Erythroblast (primary cell): ENCODE measurements at regions not wholly inside any gene's neighbourhood (a gene's known extent, or its start where the extent isn't known, plus 50 kb on each side); places are given as distances from the start of the nearest gene placed in this dataset.

Experiments
- GATA1 ChIP-seq: IDR thresholded peaks from 2 replicates; pipeline ENCODE4 v1.6.1; 2011; ENCODE audit warnings: low read depth, mild to moderate bottlenecking, control low read depth, low read length, moderate library complexity
- POLR2A ChIP-seq: IDR thresholded peaks from 2 replicates; pipeline ENCODE4 v1.6.1; 2011; ENCODE audit warnings: mild to moderate bottlenecking, low read length

DNA sequence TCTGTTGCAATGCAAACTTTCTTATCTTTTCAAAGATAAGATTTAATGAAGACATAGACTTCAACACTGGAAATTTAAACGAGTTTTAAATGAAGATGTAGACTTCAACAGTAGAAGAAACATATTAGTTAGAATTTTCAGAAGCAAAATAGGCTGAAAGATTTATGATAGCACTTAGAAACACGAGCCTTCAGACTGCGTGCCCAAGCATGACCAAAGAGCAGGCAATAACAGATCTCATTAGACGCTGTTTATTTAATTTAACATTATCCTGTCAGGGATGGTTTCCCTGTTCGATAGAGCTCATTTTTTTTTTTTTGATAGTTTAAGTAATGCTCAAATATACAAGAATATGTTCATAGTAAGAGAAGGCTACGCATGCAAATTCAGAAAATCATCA is 604.7 kb upstream of the SOX9 start:
- TF ChIP-seq POLR2A, result no peak
- TF ChIP-seq GATA1, result no peak
